ENCODE measurements at regions not wholly inside any gene's neighbourhood (a gene's known extent, or its start where the extent isn't known, plus 50 kb on each side); places are given as distances from the start of the nearest gene placed in this dataset.
"Not testable (repeated sequence)": the region's sequence is repeated elsewhere in the genome, so short reads cannot be mapped to it uniquely, and the experiment has no call there.

DNA sequence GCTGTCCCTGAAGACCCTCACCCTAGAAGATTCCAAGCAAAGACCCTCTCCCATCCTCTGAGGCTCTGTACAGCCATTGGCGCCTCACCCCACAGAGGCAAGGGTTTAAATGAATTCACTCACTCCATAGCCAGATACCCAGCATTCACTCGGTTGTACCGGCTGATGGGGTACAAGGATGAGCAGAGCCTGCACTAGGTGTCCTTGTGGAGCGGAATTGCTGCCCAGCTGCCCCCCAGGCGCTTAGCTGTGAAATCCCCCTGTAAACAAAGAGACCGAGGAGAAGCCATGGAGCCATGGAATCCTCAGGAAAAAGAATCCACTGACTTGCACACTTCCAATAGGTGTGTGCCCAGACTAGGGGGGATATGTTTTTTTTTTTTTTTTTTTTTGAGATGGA is 117.3 kb downstream of the SHANK2 start:
- CTCF ChIA-PET (ENCODE audit: partially characterized antibody): no interaction called here
- intact Hi-C loops (cut with micrococcal nuclease): no loop called here
- no peak overlapping the region for H3K4me3 Mint-ChIP-seq
- no peaks in the 10 kb centered on the region for H3K36me3 Mint-ChIP-seq
- H3K27me3 Mint-ChIP-seq: peaks cover 2 to 6% of the 10 kb centered on the region in 2 donors
- no peaks in the 10 kb centered on the region for H3K4me1 ChIP-seq (ENCODE audit: insufficient read depth, low read length)
- peak overlapping the region in 1 of 7 donors; percentile 57 for H3K27ac Mint-ChIP-seq
- no peaks in the 10 kb centered on the region for H3K4me1 Mint-ChIP-seq
- POLR2A ChIA-PET (ENCODE audit: partially characterized antibody): no interaction called here
- H3K27ac ChIP-seq (ENCODE audit: low read depth, low read length): no peak overlapping the region
- no peaks in the 10 kb centered on the region for H3K9me3 ChIP-seq (ENCODE audit: control insufficient read depth in 1 of 2, low read length in 2 of 2)
- no peaks in the 10 kb centered on the region for H3K36me3 ChIP-seq (ENCODE audit: insufficient read depth, low read length)
- DNase-seq: no peak
- H3K9me3 Mint-ChIP-seq: peaks cover 0 to 3% (median 0%) of the 10 kb centered on the region in 8 donors
- H3K4me3 ChIP-seq (ENCODE audit: low read length in 2 of 2): no peak overlapping the region
- H3K27me3 ChIP-seq (ENCODE audit: insufficient read depth, low read length): no peaks in the 10 kb centered on the region

DNA sequence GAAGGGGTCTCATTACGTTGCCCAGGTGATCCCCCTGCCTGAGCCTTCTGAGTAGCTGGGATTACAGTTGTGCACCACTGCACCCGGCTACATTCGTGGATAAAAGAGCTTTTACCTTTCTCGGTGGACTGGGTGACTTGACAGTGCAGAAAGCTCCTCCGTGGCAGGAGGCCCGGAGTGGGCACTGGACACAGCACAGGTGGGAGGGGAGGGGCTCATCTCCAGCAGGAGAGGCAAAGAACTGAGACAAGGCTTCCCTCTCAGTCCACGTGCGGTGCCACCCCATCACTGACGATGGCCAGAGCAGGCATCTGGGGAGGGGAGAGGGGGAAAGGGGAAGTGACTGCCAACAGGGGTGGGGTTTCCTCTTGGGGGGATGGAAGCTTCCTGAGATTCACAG is 118.4 kb downstream of the SHANK2 start:
- peaks cover 0 to 3% (median 0%) of the 10 kb centered on the region in 8 donors for H3K9me3 Mint-ChIP-seq
- DNase-seq: no peak
- intact Hi-C loops (cut with micrococcal nuclease): no loop called here
- H3K27me3 ChIP-seq (ENCODE audit: insufficient read depth, low read length): no peaks in the 10 kb centered on the region
- no peaks in the 10 kb centered on the region for H3K4me1 ChIP-seq (ENCODE audit: insufficient read depth, low read length)
- H3K27ac ChIP-seq (ENCODE audit: low read depth, low read length): no peak overlapping the region
- no peaks in the 10 kb centered on the region for H3K9me3 ChIP-seq (ENCODE audit: control insufficient read depth in 1 of 2, low read length in 2 of 2)
- peaks cover 2 to 7% of the 10 kb centered on the region in 2 donors for H3K27me3 Mint-ChIP-seq
- POLR2A ChIA-PET (ENCODE audit: partially characterized antibody): no interaction called here
- H3K36me3 Mint-ChIP-seq: no peaks in the 10 kb centered on the region
- no peaks in the 10 kb centered on the region for H3K36me3 ChIP-seq (ENCODE audit: insufficient read depth, low read length)
- no peak overlapping the region for H3K4me3 Mint-ChIP-seq
- CTCF ChIA-PET (ENCODE audit: partially characterized antibody): no interaction called here
- H3K4me3 ChIP-seq (ENCODE audit: low read length in 2 of 2): no peak overlapping the region
- H3K27ac Mint-ChIP-seq: no peak overlapping the region
- H3K4me1 Mint-ChIP-seq: no peaks in the 10 kb centered on the region

DNA sequence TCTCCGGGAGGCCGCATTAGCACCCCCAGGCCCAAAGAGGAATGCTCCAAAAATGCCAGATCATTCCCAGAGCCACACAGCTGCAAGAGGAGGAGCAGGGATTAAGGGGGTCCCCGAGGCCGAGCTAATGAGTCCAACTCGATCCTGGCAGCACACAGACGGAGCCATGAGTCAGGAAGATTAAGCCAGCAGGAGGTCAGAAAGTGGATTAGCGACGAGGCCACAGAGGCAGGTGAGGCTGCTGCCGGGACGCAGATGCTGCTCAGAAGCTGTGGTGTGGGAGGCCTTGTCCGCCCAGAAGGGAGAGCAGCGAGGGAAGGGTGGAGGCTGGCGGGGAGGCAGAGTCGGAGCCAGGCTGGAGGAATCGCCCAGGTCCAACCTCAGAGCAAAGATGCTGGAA is 120.5 kb downstream of the SHANK2 start:
- CTCF ChIA-PET (ENCODE audit: partially characterized antibody): no interaction called here
- Mint-ChIP-seq H3K9me3 (peaks cover 0 to 3% (median 0%) of the 10 kb centered on the region in 8 donors), H3K27me3 (peaks cover 6 to 7% of the 10 kb centered on the region in 2 donors), H3K4me3 (no peak overlapping the region), H3K4me1 (no peaks in the 10 kb centered on the region), H3K36me3 (no peaks in the 10 kb centered on the region), H3K27ac (no peak overlapping the region)
- DNase-seq: no peak
- H3K4me1 ChIP-seq (ENCODE audit: insufficient read depth, low read length): no peaks in the 10 kb centered on the region
- POLR2A ChIA-PET (ENCODE audit: partially characterized antibody): no interaction called here
- no peaks in the 10 kb centered on the region for H3K9me3 ChIP-seq (ENCODE audit: control insufficient read depth in 1 of 2, low read length in 2 of 2)
- H3K36me3 ChIP-seq (ENCODE audit: insufficient read depth, low read length): no peaks in the 10 kb centered on the region
- H3K27ac ChIP-seq (ENCODE audit: low read depth, low read length): no peak overlapping the region
- intact Hi-C loops (cut with micrococcal nuclease): no loop called here
- no peaks in the 10 kb centered on the region for H3K27me3 ChIP-seq (ENCODE audit: insufficient read depth, low read length)
- no peak overlapping the region for H3K4me3 ChIP-seq (ENCODE audit: low read length in 2 of 2)

DNA sequence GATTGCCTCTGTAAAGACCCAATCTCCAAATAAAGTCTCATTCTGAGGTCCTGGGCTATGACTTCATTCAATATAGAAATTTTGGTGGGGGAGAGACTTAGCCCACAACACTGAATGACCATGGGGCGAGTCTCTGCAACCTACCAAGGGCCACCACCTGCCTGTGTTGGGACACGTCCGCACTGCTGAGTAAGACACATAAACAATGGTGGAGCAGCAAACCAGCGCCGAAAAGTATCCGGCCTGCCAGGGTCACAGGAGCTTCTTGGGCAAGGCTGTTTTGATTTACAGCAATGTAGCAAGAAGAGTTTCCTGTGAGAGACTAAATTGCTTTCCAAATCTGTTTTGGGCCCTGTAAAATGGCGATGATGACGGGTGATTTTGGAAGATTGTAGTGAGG is 122.3 kb downstream of the SHANK2 start:
- POLR2A ChIA-PET (ENCODE audit: partially characterized antibody): no interaction called here
- Mint-ChIP-seq H3K27ac (no peak overlapping the region), H3K4me1 (no peaks in the 10 kb centered on the region), H3K9me3 (peaks cover 0 to 3% (median 0%) of the 10 kb centered on the region in 8 donors), H3K27me3 (peaks cover 6 to 7% of the 10 kb centered on the region in 2 donors), H3K4me3 (no peak overlapping the region), H3K36me3 (no peaks in the 10 kb centered on the region)
- no peak for DNase-seq
- Histone ChIP-seq H3K27me3 (ENCODE audit: insufficient read depth, low read length) (no peaks in the 10 kb centered on the region), H3K27ac (ENCODE audit: low read depth, low read length) (no peak overlapping the region), H3K36me3 (ENCODE audit: insufficient read depth, low read length) (no peaks in the 10 kb centered on the region), H3K4me3 (ENCODE audit: low read length in 2 of 2) (no peak overlapping the region), H3K4me1 (ENCODE audit: insufficient read depth, low read length) (no peaks in the 10 kb centered on the region), H3K9me3 (ENCODE audit: control insufficient read depth in 1 of 2, low read length in 2 of 2) (no peaks in the 10 kb centered on the region)
- CTCF ChIA-PET (ENCODE audit: partially characterized antibody): no interaction called here
- intact Hi-C loops (cut with micrococcal nuclease): no loop called here

DNA sequence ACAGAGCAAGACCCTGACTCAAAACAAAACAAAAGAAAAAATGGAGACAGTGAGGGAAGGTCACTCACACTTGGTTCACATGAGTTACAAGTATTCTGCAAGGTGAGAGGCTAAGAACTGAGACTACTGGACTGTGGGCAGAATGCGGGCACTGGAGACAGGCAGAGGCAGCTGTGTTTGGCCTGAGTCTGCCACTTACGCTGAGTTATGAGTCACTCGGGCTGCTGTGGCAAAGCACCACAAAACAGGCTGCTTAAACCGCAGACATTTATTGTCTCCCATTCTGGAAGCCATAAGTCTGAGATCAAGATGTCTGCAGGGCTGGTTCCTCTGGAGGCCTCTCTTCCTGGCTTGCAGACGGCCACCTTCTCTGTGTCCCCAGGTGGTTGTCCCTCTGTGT is 122.8 kb downstream of the SHANK2 start:
- peaks cover 0 to 3% (median 0%) of the 10 kb centered on the region in 8 donors for H3K9me3 Mint-ChIP-seq
- H3K27me3 ChIP-seq (ENCODE audit: insufficient read depth, low read length): no peaks in the 10 kb centered on the region
- H3K36me3 ChIP-seq (ENCODE audit: insufficient read depth, low read length): no peaks in the 10 kb centered on the region
- peaks cover 4 to 6% of the 10 kb centered on the region in 2 donors for H3K27me3 Mint-ChIP-seq
- H3K27ac Mint-ChIP-seq: no peak overlapping the region
- H3K27ac ChIP-seq (ENCODE audit: low read depth, low read length): no peak overlapping the region
- no peak overlapping the region for H3K4me3 ChIP-seq (ENCODE audit: low read length in 2 of 2)
- CTCF ChIA-PET (ENCODE audit: partially characterized antibody): no interaction called here
- no peak for DNase-seq
- POLR2A ChIA-PET (ENCODE audit: partially characterized antibody): no interaction called here
- no peak overlapping the region for H3K4me3 Mint-ChIP-seq
- H3K4me1 ChIP-seq (ENCODE audit: insufficient read depth, low read length): no peaks in the 10 kb centered on the region
- H3K36me3 Mint-ChIP-seq: no peaks in the 10 kb centered on the region
- H3K9me3 ChIP-seq (ENCODE audit: control insufficient read depth in 1 of 2, low read length in 2 of 2): no peaks in the 10 kb centered on the region
- intact Hi-C loops (cut with micrococcal nuclease): no loop called here
- no peaks in the 10 kb centered on the region for H3K4me1 Mint-ChIP-seq

DNA sequence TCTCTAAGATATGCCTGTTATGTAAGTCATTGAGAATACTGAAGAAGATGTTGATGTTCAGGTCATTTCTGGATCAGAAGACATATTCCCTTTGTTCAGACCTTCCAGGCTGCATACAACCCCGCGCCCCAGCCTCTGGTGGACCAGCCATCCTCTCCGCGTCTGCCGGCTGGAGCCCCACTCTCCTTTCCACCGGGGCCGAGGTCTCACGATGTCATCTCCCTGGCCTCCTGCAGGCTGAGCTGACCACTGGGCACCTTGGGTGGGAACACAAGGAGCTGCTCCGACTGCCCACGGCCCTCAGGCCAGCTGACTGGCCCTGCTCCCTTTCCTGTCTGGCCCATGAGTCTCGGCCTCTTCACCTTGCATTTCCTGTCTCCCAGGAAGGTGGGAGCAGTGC is 124.6 kb downstream of the SHANK2 start:
- Histone ChIP-seq H3K4me1 (ENCODE audit: insufficient read depth, low read length) (no peaks in the 10 kb centered on the region), H3K36me3 (ENCODE audit: insufficient read depth, low read length) (no peaks in the 10 kb centered on the region), H3K4me3 (ENCODE audit: low read length in 2 of 2) (no peak overlapping the region), H3K9me3 (ENCODE audit: control insufficient read depth in 1 of 2, low read length in 2 of 2) (no peaks in the 10 kb centered on the region), H3K27ac (ENCODE audit: low read depth, low read length) (no peak overlapping the region), H3K27me3 (ENCODE audit: insufficient read depth, low read length) (no peaks in the 10 kb centered on the region)
- no peak overlapping the region for H3K4me3 Mint-ChIP-seq
- H3K27ac Mint-ChIP-seq: no peak overlapping the region
- ChIA-PET POLR2A (ENCODE audit: partially characterized antibody) (no interaction called here), CTCF (ENCODE audit: partially characterized antibody) (no interaction called here)
- no peaks in the 10 kb centered on the region for H3K4me1 Mint-ChIP-seq
- H3K27me3 Mint-ChIP-seq: peaks cover 4 to 6% of the 10 kb centered on the region in 2 donors
- DNase-seq: no peak
- no peaks in the 10 kb centered on the region for H3K36me3 Mint-ChIP-seq
- intact Hi-C loops (cut with micrococcal nuclease): no loop called here
- peaks cover 0 to 5% (median 0%) of the 10 kb centered on the region in 8 donors for H3K9me3 Mint-ChIP-seq

DNA sequence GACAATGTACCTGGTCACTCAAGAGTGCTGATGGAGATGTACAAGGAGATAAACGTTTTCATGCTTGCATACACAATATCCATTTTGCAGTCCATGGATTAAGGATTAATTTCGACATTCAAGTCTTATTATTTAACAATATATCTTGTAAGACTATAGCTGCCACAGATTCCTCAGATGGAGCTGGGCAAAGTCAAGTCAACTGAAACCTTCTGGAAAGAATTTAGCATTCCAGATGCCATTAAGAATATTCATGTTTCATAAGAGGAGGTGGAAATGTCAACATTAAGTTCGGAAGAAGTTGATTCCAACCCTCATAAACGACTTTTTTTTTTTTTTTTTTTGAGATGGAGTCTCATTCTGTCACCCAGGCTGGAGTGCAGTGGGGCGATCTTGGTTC is 126.0 kb downstream of the SHANK2 start:
- H3K9me3 ChIP-seq (ENCODE audit: control insufficient read depth in 1 of 2, low read length in 2 of 2); CTCF ChIA-PET (ENCODE audit: partially characterized antibody); H3K36me3 ChIP-seq (ENCODE audit: insufficient read depth, low read length); H3K27me3 ChIP-seq (ENCODE audit: insufficient read depth, low read length); POLR2A ChIA-PET (ENCODE audit: partially characterized antibody); H3K4me1 Mint-ChIP-seq; H3K4me3 Mint-ChIP-seq; H3K27ac Mint-ChIP-seq; H3K9me3 Mint-ChIP-seq; H3K36me3 Mint-ChIP-seq; intact Hi-C loops (cut with micrococcal nuclease); H3K4me3 ChIP-seq (ENCODE audit: low read length in 2 of 2); H3K4me1 ChIP-seq (ENCODE audit: insufficient read depth, low read length); H3K27me3 Mint-ChIP-seq; H3K27ac ChIP-seq (ENCODE audit: low read depth, low read length); DNase-seq: not testable (repeated sequence)

DNA sequence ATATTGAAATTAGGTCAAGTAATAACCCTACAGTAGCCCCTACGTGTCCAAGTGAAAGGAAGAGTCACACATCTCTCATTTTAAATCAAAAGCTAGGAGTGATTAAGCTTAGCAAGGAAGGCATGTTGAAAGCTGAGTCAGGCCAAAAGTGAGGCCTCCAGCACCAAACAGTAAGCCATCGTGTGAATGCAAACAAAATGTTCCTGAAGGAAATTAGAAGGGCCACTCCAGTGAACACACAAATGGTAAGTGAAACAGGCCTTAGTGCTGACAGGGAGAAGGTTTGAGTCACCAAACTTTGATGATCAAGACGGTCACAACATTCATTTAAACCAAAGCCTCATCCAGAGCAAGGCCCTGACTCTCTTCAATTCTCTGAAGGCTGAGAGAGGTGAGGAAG is 127.2 kb downstream of the SHANK2 start:
- no peaks in the 10 kb centered on the region for H3K36me3 ChIP-seq (ENCODE audit: insufficient read depth, low read length)
- H3K4me3 Mint-ChIP-seq: no peak overlapping the region
- CTCF ChIA-PET (ENCODE audit: partially characterized antibody): no interaction called here
- H3K4me1 Mint-ChIP-seq: no peaks in the 10 kb centered on the region
- intact Hi-C loops (cut with micrococcal nuclease): no loop called here
- no peaks in the 10 kb centered on the region for H3K4me1 ChIP-seq (ENCODE audit: insufficient read depth, low read length)
- no peaks in the 10 kb centered on the region for H3K27me3 ChIP-seq (ENCODE audit: insufficient read depth, low read length)
- no peak for DNase-seq
- POLR2A ChIA-PET (ENCODE audit: partially characterized antibody): no interaction called here
- H3K36me3 Mint-ChIP-seq: no peaks in the 10 kb centered on the region
- peaks cover 2 to 5% of the 10 kb centered on the region in 2 donors for H3K27me3 Mint-ChIP-seq
- H3K4me3 ChIP-seq (ENCODE audit: low read length in 2 of 2): no peak overlapping the region
- no peak overlapping the region for H3K27ac ChIP-seq (ENCODE audit: low read depth, low read length)
- no peak overlapping the region for H3K27ac Mint-ChIP-seq
- no peaks in the 10 kb centered on the region for H3K9me3 ChIP-seq (ENCODE audit: control insufficient read depth in 1 of 2, low read length in 2 of 2)
- peaks cover 0 to 5% (median 0%) of the 10 kb centered on the region in 8 donors for H3K9me3 Mint-ChIP-seq

Measured in CD4-positive, alpha-beta memory T cell (primary cell).